GM21717 (cell line): ENCODE measurements at regions not wholly inside any gene's neighbourhood (a gene's known extent, or its start where the extent isn't known, plus 50 kb on each side); places are given as distances from the start of the nearest gene placed in this dataset.

Source experiments
- ATAC-seq: cut with Tn5 transposase; IDR thresholded peaks from one replicate; pipeline ENCODE4 v1.9.1; 2021; ENCODE audit warnings: mild to moderate bottlenecking, moderate library complexity; ENCODE audit not compliant: unreplicated experiment

DNA sequence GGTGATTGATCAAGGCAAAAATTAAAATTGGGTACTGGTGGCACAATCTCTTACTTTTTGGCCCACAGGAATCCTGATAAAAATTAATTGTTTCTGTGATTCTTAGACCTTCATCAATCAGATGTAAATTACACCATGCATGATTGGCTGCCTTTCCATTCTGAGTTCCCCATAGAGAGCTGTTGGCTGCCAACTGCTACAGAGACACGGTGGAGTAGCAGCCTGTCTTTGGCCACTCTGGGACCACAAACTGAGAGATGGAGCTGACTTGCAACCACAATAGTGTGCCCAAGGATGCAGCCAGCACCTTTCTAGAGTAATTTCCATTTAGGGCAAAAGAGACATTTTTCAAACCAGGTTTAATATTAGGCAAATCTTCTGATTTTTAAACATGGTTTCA, 274.3 kb upstream of the MMS22L start:
- ATAC-seq = no peak

DNA sequence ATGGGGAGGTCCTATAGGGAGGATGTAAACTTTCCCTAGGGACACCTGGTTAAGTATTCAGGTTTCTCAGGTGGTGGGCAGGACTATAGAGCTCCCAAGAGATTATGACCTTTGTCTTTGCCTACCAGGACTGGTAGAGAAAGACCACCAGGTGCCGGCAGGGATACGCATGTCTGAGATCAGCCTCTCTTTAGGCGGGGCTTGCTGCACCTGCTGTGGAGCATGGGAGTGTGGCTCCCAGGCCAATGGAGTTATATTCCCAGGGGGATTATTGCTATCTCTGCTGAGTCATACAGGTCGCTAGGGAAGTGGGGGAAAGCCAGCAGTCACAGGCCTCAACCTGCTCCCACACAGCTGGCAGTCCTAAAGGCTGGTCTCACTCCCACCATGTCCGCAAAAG, 280.5 kb upstream of the MMS22L start:
- ATAC-seq = no peak

DNA sequence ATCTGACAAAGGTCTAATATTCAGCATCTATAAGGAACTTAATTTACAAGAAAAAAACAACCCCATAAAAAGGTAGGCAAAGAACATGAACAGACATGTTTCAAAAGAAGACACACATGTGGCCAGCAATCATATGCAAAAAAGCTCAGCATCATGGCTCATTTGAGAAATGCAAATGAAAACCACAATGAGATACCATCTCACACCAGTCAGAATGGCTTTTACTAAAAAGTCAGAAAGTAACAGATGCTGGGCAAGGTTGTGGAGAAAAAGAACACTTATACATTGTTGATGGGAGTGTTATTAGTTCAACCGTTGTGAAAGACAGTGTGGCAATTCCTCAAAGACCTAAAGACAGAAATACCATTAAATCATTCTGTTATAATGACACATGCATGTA, 289.9 kb upstream of the MMS22L start:
- ATAC-seq = no peak

DNA sequence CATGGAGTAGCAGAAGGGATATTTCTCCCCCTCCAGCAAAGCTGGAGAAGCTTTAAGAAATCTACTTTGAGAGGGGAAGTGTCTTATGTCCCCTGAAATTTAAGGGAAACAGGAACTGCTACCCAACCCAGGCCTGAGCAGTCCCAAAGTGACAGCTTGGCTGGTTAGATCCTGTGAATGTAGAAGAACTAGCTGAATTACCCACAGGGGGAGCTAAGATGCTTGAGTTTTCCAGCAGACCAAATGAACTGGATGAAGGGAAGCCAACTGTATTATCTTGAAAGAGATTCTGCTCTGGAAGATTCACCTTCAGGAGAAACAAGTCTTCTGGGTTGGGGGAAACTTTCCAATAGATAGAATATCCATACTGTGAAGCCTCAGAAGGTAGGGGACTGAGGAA, 303.3 kb upstream of the MMS22L start:
- ATAC-seq = peak; percentile 52

DNA sequence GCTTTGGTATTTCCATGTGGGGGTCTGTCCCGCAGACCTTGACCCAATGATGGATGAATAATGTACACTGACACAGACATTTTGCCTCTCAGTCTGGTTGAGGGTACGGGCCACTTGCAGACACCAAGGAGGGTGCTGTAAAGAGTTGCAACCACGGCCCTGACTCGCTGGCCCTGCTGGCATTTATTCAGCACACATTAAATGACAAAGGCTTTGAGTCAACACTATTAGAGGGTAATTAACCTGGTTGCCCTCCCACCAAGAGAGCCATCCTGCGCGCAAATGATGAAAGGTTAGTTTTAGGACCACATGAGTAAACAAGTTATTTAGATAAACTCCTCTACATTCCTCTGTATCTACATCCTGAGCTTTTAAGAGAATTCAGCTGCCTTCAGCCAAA, 308.9 kb upstream of the MMS22L start:
- no peak for ATAC-seq

DNA sequence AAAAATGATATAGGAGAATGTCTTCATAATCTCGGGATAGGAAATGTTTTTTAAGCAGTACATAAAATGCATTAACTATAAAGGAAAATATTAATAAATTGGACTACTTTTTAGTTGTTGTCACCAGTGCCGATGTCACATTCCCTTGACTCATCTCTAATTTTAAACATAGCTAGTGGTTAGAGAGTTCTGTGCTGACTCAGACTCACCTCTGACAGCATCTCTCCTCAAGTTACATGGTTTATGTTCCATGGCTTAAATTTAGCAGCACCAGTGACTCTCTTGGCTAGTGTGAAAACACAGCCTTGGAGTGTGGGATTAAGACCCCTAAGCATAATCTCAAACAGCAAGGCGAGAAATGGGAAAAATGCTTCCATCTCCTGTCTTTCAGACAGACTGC, 311.8 kb upstream of the MMS22L start:
- ATAC-seq = no peak

DNA sequence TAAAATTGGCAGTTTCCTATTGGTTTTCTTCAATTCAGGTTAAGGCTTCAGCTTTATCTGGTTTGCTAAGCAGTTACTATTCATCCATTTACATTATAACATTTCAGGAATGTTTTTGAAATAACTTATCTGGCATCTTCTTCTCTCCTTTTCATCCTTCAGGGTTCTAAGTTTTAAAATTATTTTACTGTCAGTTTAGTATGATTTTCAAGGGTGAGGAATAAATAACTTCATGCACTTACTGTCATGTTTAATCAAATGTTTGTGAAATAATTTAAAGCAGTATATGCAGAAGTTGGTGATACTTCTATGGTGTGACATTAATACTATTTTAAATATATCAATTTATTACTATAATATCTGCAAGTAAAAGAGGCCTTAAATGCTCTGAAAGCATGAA, 338.1 kb upstream of the MMS22L start:
- ATAC-seq = no peak

DNA sequence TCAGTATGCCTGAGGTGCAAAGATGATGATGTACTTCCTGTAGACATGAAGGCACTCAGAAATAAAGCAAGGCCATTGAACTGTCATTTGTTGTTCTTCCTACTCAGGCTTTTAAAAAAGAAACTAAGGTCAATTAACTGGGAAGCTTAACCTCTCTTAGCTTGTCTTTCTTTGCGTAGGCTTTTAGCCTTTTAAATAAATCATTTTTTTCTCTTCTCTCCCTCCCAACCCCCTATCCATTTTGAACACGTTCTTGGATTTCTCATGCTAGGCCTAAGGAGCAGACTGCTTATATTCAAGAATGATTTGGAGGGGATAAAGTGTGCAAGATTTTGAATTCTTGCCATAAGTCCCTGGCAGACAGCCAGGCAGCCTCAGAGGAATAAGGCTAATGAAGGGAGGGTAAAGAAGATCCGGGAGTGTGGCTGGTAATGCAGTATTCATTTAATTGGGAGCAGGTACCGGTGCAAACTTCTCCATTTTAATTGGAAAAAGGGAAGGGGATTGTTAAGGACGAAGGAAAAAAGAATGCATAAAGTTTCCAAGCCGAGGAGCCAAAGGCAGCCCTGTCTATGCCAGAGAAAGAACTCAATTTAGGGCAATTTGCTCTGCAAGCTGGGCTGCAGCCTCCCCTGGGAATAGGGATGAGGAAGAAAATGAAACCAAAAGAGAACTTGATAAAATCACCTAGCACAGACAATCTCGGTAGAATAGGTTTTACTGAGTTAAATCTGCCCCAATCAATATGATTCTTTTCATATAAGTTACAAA, 343.8 kb upstream of the MMS22L start:
- no peak for ATAC-seq

DNA sequence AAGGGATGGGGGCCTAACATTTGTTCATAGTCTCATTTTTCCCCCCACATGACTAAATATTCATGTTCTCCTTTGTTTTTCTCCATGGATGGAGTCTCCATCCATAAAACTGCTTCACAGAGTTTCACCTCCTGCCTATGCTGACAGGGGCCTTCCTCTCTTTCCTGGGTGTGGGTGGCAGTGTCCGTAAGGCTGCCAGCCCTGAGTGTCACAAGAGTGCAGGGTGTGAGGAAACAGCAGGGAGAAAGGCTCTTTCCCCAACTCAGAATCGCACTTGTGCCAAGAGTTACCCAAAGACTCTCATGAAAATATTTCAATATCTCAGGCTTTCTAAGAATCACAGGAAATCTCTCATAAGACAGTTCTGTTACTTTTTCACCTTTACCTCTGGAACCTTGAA, 346.2 kb upstream of the MMS22L start:
- no peak for ATAC-seq

DNA sequence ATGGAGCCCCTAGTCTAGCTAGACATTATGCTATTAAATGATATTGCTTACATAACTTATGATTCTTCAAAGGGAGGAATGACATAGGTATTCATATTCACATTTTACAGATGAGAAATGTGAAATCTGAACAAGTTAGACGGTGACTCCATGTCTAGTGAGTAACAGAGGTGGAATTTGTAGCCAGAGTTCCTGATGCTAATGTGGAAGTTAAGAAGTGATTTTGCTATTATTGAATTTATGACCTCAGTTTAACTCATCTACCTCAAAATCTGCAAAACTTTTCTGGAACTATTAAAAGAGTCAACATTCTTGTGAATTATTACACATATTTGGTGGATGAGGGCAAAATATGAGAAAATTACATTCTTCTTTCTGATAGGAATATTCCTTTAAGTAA, 347.6 kb upstream of the MMS22L start:
- no peak for ATAC-seq

DNA sequence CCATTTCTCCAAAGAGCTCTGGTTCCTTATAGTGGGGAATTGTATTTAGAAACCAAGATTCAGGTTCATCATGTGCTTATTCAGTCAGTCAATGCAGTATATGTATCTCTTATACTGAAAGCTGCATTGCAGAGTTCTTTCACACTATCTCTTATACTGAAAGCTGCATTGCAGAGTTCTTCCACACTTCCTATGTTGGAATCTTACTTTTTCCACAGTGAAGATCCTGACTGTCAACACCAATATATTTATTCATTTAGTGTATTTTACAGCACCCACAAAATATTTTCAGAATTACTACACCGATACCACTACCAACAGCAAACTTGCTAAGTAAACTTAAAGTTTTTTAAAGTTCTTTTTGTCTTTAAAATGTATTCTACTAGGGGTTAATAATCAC, 349.3 kb upstream of the MMS22L start:
- ATAC-seq = no peak

DNA sequence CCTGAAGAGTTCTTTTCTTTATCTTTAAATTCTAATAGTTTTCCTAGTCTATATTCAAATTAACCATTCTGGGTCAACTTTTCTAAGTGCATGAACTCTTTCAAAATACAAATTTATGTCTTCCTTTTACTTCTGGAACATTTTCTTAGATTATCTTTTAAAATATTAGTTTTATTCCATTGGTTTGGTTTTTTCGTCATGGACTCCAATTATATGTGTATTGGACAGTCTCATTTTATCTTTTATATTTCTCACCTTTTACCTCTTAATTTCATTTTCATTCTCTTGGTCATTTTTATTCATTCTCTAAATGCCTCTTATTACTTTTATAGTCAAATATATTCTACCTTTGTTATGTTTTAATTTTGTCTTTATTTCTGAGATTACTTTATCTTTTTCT, 356.7 kb upstream of the MMS22L start:
- no peak for ATAC-seq

DNA sequence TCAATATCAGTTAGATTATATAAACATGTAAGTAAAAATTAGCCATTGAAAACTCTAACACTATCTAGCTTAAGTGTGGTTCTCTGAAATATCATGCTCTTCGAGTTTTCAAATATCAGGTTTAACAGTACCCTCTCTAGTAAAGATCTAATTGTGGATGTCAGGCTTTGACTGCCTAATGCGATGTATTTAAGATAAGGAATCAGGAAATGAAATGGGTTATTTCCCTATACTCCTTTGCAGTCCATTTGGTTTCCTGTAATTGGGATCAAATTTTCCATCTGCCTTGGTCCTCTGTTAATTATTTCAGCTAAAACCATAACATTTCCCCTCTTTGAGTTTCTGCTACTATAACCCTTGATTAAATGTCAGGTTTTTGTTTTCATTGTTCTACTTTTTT, 361.3 kb upstream of the MMS22L start:
- ATAC-seq = no peak

DNA sequence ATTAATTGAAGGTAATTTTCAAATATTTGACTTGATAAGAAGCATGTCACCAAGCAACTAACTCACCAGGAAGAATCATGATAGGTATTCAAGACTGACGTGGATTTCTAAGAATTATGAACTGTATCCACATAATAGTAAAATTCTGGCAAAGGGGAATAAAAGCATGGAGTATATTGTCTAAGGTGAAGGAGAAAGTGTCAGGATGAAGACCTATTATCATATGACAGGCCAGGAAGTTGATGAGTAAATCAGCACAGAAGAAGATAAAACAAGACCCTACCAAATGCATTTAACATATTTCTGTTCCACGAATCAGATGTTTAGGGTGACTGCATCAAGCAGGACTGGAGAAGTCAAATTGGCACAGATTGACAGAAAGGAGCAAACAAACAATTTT, 362.7 kb upstream of the MMS22L start:
- ATAC-seq = no peak

DNA sequence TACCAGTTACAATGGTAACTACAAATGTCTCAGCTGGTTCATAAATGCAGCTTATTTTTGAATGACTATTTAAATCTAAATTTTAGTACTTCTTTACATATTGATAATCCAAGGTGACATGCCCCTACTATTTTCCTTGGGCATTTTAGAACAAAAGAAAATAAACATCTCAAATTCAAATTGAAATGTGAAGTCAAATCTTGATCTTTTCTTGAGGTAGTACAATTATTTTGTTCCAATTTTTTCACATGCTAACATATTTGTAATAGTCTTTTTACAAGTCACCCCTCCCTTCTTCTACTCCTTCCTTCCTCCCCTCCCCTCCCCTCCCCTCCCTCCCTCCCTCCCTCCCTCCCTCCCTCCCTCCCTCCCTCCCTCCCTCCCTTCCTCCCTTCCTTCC, 370.1 kb upstream of the MMS22L start:
- ATAC-seq = no peak

DNA sequence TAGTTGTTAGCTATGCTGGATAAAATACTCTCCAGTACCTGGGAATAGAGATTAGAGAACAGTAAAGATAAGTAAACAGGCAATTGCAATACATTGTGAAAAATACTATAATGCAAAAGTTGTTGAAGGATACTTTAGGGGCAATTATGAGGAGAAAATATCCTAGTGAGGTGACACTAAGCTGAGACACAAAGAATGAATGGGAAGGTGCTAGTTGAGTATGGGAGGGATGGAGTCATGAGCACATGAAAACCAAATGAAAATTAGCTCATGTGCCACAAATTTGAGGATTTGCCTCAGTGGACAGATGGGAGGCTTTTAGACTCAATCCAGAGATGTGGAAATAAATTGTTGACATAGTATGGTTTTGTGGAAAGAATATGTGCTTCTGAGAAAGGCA, 370.5 kb upstream of the MMS22L start:
- no peak for ATAC-seq

DNA sequence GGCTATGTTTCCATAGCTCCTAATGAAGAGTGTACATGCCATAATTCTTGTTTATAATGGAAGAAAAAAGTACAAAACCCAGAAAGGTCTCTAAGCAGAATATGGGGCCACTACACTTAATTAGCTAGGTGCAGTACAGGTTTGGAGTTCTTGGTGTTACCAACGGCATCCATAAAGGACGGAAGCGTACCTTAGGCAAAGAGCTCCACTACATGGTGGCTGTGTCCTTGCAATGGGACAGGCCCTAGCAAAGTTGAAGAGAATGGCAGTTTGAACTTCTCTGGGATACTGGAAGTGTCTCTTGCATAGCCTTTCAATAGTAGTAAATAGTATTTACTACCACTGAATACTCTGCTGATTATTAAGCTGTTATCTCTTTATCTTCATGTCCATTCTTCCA, 371.7 kb upstream of the MMS22L start:
- ATAC-seq = no peak

DNA sequence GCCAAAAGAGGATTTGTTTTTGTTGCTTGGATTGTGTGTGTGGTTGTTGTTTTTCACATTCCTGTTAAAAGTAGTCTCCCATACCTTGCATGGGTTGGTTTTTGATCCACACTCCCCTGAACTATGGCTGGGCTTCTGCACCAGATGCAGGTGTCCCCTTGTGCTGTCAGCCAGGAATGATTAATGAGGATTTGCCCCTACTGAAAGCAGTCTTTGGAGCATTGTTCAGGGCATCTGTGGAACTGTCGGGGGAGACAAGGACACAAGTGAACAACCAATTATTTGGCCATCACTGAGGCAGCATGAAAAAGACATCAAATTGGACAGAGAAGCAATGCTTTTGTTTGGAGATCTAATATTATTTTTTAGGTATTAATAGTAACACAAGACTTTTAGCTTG, 373.2 kb upstream of the MMS22L start:
- ATAC-seq = no peak

DNA sequence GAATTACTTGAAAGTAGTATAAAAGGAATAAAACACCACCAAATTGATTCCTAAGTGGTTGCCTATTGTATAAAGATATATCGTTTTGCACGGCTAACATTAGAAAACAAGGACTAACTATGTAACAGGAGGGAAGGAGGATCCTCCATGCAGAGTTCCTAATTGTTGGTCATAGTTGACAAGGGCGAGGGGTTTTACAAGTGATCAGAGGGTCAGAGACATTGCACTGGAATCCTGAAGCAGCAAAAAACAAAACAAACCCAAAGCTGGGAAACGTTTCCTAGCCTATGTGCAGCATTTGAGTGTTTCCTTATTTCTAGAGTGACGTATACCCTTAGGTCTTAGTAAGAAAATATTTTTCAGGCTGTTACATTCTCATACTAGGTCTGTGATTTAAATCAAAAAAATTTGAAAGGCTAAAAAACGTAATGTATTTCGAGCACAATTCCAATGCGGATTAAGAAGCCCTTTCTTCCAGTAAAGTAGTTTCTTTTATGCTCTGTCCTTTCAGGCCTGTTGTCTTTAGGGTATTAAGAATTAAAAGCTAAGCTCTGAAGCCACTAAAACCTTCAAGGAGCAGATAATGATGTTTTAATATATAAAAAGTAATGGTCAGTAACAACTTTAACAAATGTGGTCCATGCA, 373.8 kb upstream of the MMS22L start:
- no peak for ATAC-seq

DNA sequence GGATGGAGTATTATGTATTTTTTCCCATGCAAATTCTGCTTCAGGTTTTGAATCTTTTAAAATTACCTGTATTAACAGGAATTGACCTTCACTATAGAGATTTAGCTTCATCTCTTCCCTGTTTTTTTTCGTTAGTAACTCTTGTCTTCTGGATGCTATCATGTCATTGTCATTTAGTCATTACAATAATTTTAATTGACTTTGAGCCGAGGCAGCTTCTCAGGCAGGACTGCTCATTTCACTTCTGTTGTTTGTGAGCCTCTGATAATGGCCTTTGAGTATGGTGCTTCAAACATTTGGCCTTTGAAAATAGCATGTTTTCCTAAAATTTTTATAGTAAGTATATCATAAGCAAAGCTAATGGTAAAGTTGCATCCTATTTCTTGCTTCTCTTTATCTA, 375.1 kb upstream of the MMS22L start:
- no peak for ATAC-seq

DNA sequence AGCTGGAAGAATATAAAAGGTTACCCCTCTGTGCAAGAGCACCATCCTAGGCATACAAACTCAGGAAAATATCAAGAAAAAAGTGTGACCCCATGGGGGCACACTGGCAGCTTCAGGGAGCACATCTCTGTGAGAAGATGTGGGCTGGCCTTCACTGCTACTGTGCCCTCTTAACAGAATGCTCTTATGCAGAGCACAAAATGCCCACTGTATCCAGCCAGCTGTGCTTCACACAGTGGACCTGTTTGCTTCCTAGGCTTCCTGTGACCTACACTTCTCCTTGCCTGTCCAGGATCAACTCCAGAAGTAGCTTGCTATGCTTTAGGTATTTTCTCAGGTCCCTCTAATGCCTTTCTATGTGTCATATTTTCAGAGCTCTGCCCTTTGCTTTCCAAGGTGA, 380.2 kb upstream of the MMS22L start:
- no peak for ATAC-seq

DNA sequence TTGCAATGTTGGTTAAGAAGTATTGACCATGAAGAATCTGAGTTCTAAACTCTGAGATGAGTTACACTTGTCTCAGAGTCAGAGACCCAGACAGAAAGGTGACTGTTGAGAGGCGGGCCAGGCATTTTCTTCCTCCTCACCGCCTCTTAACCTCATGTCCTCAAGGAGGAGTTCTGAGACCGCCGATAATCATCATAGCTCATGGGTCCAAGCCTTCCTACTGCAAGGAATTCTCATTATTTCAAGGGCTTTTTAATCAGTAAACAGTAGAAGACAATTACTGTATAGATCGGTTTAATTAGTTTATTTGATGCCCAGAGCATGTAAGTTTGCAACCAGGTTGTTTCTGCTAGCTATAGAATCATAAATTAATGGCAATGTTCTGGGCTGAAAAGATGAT, 382.4 kb upstream of the MMS22L start:
- no peak for ATAC-seq

DNA sequence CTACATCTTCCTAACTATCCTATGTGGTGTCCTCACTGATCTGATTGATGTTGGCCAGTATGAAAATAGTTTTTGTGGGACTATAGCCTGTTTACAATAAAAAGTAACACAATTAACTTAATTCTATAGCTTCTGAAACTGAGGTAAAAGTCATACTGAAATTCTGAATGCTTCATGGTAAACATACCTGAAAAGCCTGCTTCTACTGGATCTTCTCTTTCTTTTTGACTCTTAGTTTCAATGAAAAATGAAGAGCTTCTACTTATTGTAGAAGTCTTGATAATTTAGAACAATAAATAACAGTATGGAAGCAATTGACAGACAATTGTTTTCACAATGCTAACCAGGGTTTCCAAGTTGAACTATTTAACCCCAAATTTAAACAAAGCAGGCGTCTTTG, 383.9 kb upstream of the MMS22L start:
- no peak for ATAC-seq
